ENCODE measurements at regions not wholly inside any gene's neighbourhood (a gene's known extent, or its start where the extent isn't known, plus 50 kb on each side); places are given as distances from the start of the nearest gene placed in this dataset.

DNA sequence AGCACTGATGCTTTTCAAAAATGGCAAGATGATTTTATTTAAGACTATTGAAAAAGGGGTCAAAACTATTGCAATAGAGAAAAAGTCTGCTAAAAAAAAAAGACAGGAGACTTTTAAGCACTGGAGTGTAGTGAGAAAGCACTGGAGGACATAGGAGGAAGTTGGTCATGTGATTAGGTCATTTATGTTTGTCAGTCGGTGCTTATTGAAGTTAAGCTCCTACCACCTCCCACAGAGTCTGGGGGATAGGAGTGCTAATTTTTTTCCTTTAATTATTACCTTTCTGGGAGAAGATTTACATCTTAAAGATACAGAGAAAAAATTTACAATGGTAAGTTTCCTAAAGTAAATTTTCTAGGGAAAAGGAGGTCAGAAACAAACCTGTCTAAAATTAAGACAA is 80.2 kb upstream of the TMEM229A start:
- Histone ChIP-seq H3K9ac (ENCODE audit: insufficient read depth in 1 of 2, low read depth in 2 of 2, low read length in 2 of 2) (no peak overlapping the region), H3K4me1 (replicated peaks in 1 of 2; ENCODE audit: control insufficient read depth in 2 of 2, insufficient read depth in 2 of 2, low read length in 2 of 2) (no peaks in the 10 kb centered on the region), H3K9me1 (ENCODE audit: control insufficient read depth, insufficient read depth, low read length) (no peaks in the 10 kb centered on the region), H3K4me2 (ENCODE audit: insufficient read depth, low read length) (no peak overlapping the region), H4K20me1 (replicated peaks; ENCODE audit: control insufficient read depth, insufficient read depth, low read length) (no peaks in the 10 kb centered on the region), H3K4me3 (no peak overlapping the region), H2AFZ (ENCODE audit: low read depth, low read length) (no peak overlapping the region), H3K36me3 (ENCODE audit: control insufficient read depth, insufficient read depth, low read length) (no peaks in the 10 kb centered on the region), H3K79me2 (ENCODE audit: control insufficient read depth, insufficient read depth, low read length) (no peaks in the 10 kb centered on the region), H3K27me3 (ENCODE audit: control insufficient read depth in 2 of 2, insufficient read depth in 2 of 2, low read length in 2 of 2) (no peaks in the 10 kb centered on the region), H3K27ac (ENCODE audit: extremely low read depth, low read depth, low read length) (no peak overlapping the region), H3K9me3 (replicated peaks; ENCODE audit: control insufficient read depth, insufficient read depth, low read depth, low read length) (no peaks in the 10 kb centered on the region; the same call in 1 of the 2 replicates)
- ChIA-PET POLR2A (interaction anchor here (0.7 kb wide), 1 partner anchor 20 kb away, joined by 3 read pairs; no protein-coding TSS in a partner anchor), CTCF (ENCODE audit: low intra/inter-chr PET ratio) (no interaction called here)
- no TSS peak for BruUV-seq (replicated peaks)
- WGBS (ENCODE audit: insufficient coverage, low coverage, missing lambda C conversion rate) = 5% methylated on average over 1 of the region's 1 CpG
- ATAC-seq = no peak
- FAIRE-seq = no peak
- TF ChIP-seq, protein P1, sequence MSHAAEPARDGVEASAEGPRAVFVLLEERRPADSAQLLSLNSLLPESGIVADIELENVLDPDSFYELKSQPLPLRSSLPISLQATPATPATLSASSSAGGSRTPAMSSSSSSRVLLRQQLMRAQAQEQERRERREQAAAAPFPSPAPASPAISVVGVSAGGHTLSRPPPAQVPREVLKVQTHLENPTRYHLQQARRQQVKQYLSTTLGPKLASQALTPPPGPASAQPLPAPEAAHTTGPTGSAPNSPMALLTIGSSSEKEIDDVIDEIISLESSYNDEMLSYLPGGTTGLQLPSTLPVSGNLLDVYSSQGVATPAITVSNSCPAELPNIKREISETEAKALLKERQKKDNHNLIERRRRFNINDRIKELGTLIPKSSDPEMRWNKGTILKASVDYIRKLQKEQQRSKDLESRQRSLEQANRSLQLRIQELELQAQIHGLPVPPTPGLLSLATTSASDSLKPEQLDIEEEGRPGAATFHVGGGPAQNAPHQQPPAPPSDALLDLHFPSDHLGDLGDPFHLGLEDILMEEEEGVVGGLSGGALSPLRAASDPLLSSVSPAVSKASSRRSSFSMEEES (CRISPR knock-in tag; IDR thresholded peaks at IDR 0.05) = peak; percentile 85
- TF ChIP-seq DIDO1 (tag; IDR thresholded peaks at IDR 0.05; ENCODE audit: low read depth) (no peak), STAG1 (CRISPR knock-in tag; IDR thresholded peaks at IDR 0.05; ENCODE audit: borderline replicate concordance) (no peak)
- intact Hi-C loops (cut with micrococcal nuclease) (no loop called here), in situ Hi-C loops (cut with MboI) (no loop called here)
- no peak for DNase-seq (ENCODE audit: extremely low read depth in 1 of 4, low spot score in 3 of 4)

DNA sequence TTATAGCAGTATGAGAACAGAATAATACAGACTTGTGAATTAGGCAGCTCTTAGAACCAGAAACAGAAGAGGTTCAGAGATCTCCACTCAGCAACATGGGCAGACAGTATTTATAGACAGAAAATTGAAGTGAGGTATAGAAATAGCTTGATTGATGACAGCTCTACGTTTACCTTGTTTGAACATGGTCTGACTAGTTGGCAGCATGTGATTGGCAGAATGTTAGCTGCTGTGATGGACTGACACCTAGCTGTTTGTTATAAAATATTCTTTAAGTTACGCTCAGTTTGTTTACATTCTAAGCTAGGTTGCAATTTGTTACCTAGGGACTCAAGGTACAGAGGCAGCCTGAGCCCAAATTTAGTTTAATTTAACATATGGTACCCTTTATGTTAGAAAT is 73.7 kb upstream of the TMEM229A start:
- ATAC-seq (no peak), DNase-seq (ENCODE audit: extremely low read depth in 1 of 4, low spot score in 3 of 4) (no peak), FAIRE-seq (no peak)
- Histone ChIP-seq H3K79me2 (ENCODE audit: control insufficient read depth, insufficient read depth, low read length) (no peaks in the 10 kb centered on the region), H3K9ac (ENCODE audit: insufficient read depth in 1 of 2, low read depth in 2 of 2, low read length in 2 of 2) (no peak overlapping the region), H4K20me1 (replicated peaks; ENCODE audit: control insufficient read depth, insufficient read depth, low read length) (no peaks in the 10 kb centered on the region), H3K4me2 (ENCODE audit: insufficient read depth, low read length) (no peak overlapping the region), H3K9me1 (ENCODE audit: control insufficient read depth, insufficient read depth, low read length) (no peaks in the 10 kb centered on the region), H3K9me3 (replicated peaks; ENCODE audit: control insufficient read depth, insufficient read depth, low read depth, low read length) (no peaks in the 10 kb centered on the region; the same call in 1 of the 2 replicates), H3K36me3 (ENCODE audit: control insufficient read depth, insufficient read depth, low read length) (no peaks in the 10 kb centered on the region), H3K4me3 (no peak overlapping the region), H3K27me3 (ENCODE audit: control insufficient read depth in 2 of 2, insufficient read depth in 2 of 2, low read length in 2 of 2) (no peaks in the 10 kb centered on the region), H3K4me1 (replicated peaks in 1 of 2; ENCODE audit: control insufficient read depth in 2 of 2, insufficient read depth in 2 of 2, low read length in 2 of 2) (no peaks in the 10 kb centered on the region), H3K27ac (ENCODE audit: extremely low read depth, low read depth, low read length) (no peak overlapping the region), H2AFZ (ENCODE audit: low read depth, low read length) (no peak overlapping the region)
- intact Hi-C loops (cut with micrococcal nuclease) (no loop called here), in situ Hi-C loops (cut with MboI) (no loop called here)
- ChIA-PET CTCF (ENCODE audit: low intra/inter-chr PET ratio) (no interaction called here), POLR2A (no interaction called here)
- WGBS (ENCODE audit: insufficient coverage, low coverage, missing lambda C conversion rate) = 0% methylated on average over 2 of the region's 2 CpGs
- no TSS peak for BruUV-seq (replicated peaks)
- TF ChIP-seq CBFB (CRISPR knock-in tag; IDR thresholded peaks at IDR 0.05) (no peak), TAF7 (tag; IDR thresholded peaks at IDR 0.05) (no peak), NRF1 (conservative IDR thresholded peaks at IDR 0.05 in 1 of 2, IDR thresholded peaks at IDR 0.05 in 1 of 2) (no peak), HMGN3 (IDR thresholded peaks at IDR 0.05; ENCODE audit: borderline replicate concordance, extremely low read depth, insufficient read length, low read depth, low read length) (no peak), MCM2 (IDR thresholded peaks at IDR 0.05; ENCODE audit: low read depth) (no peak), PTTG1 (tag; IDR thresholded peaks at IDR 0.05; ENCODE audit: low read depth) (no peak), SOX6 (IDR thresholded peaks at IDR 0.05) (no peak), PHB2 (IDR thresholded peaks at IDR 0.05; ENCODE audit: low read depth) (no peak), ZNF785 (CRISPR knock-in tag; IDR thresholded peaks at IDR 0.05) (no peak), NCOA2 (IDR thresholded peaks at IDR 0.05; ENCODE audit: partially characterized antibody in 2 of 2) (no peak), CSDE1 (IDR thresholded peaks at IDR 0.05) (no peak)
- TF ChIP-seq, protein P2, sequence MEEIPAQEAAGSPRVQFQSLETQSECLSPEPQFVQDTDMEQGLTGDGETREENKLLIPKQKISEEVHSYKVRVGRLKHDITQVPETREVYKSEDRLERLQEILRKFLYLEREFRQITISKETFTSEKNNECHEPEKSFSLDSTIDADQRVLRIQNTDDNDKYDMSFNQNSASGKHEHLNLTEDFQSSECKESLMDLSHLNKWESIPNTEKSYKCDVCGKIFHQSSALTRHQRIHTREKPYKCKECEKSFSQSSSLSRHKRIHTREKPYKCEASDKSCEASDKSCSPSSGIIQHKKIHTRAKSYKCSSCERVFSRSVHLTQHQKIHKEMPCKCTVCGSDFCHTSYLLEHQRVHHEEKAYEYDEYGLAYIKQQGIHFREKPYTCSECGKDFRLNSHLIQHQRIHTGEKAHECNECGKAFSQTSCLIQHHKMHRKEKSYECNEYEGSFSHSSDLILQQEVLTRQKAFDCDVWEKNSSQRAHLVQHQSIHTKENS (CRISPR knock-in tag; IDR thresholded peaks at IDR 0.05) = no peak

Data from K562 (cell line).